Stimulated activated naive B cell treated with anti-CD40 and anti-IgM and Interleukin-4, amounts not matched to agents 10 μg/mL and 1 μg/mL and 100 μg/mL, for 72 hours (primary cell): ENCODE measurements at regions not wholly inside any gene's neighbourhood (a gene's known extent, or its start where the extent isn't known, plus 50 kb on each side); places are given as distances from the start of the nearest gene placed in this dataset.
"Not testable (repeated sequence)": the region's sequence is repeated elsewhere in the genome, so short reads cannot be mapped to it uniquely, and the experiment has no call there.

Experiments used
- ATAC-seq, 2 donors: fragments of 150-1000 bp; cut with Tn5 transposase; replicated peaks; 2 replicates each; pipeline ENCODE4 v1.10.0; 2021; ENCODE audit warnings: moderate library complexity in 1 of 2
- DNase-seq: peaks from one replicate; pipeline ENCODE4 v3.0.0; 2021
- H3K27ac Mint-ChIP-seq: one replicate; pipeline ENCODE4 v1.8.0; 2022; ENCODE audit warnings: mild to moderate bottlenecking, mixed read lengths
- H3K27me3 Mint-ChIP-seq, 2 donors: one replicate each; pipeline ENCODE4 v1.8.0; 2022; ENCODE audit warnings: mixed read lengths in 2 of 2
- H3K36me3 Mint-ChIP-seq, 2 donors: one replicate each; pipeline ENCODE4 v1.8.0; 2022; ENCODE audit warnings: mixed read lengths in 2 of 2, mild to moderate bottlenecking in 1 of 2
- H3K4me1 Mint-ChIP-seq, 2 donors: one replicate each; pipeline ENCODE4 v1.8.0; 2022; ENCODE audit warnings: mixed read lengths in 2 of 2, mild to moderate bottlenecking in 1 of 2
- H3K4me3 Mint-ChIP-seq, 2 donors: one replicate each; pipeline ENCODE4 v1.8.0; 2022; ENCODE audit warnings: mild to moderate bottlenecking in 2 of 2, mixed read lengths in 2 of 2, moderate library complexity in 1 of 2
- H3K9me3 Mint-ChIP-seq, 2 donors: one replicate each; pipeline ENCODE4 v1.8.0; 2022; ENCODE audit warnings: mixed read lengths in 2 of 2, mild to moderate bottlenecking in 1 of 2

DNA sequence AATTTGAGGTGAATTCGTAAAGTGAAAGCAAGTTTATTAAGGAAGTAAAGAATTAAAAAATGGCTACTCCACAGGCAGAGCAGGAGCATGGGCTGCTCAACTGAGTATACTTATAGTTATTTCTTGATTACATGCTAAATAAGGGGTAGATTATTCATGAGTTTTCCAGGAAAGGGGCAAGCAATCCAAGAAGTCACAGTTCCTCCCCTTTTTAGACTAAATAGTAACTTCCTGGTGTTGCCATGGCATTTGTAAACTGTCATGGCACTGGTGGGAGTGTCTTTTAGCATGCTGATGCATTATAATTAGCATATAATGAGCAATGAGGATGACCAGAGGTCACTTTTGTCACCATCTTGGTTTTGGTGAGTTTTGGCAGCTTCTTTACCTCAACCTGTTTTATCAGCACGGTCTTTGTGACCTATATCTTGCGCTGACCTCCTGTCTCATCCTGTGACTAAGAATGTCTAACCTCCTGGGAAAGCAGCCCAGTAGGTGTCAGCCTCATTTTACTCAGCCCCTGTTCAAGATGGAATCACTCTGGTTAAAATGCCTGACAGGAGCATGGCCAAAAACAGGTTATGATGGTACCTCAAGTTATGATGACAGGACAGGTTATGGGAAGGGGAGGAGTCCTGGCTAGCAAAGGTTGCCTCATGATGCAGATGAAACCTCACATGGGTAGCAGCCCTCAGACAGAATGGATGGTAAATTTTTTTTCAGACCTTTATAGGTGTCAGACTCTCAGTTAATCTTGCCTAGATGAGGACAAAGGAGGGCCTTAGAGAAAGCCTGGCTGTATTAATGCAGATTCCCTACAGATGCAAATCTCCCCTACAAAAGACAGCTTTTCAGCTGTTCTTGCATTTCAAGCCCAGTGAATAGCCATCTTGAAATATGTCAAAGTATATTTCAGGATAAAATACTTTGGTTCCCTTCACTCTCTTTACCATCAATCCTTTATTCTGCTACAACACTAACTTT is 49.7 kb downstream of the SIPA1L2 start:
- Mint-ChIP-seq H3K4me3 (no peak overlapping the region), H3K27me3 (no peaks in the 10 kb centered on the region), H3K27ac (no peak overlapping the region), H3K36me3 (no peaks in the 10 kb centered on the region), H3K4me1 (no peaks in the 10 kb centered on the region), H3K9me3 (no peaks in the 10 kb centered on the region)
- ATAC-seq (no peak), DNase-seq (no peak)

GRCh38 chr1:232579466-232579865 is 50.5 kb downstream of the SIPA1L2 start:
- ATAC-seq (no peak), DNase-seq (no peak)
- Mint-ChIP-seq H3K9me3 (no peaks in the 10 kb centered on the region), H3K27ac (no peak overlapping the region), H3K27me3 (no peaks in the 10 kb centered on the region), H3K4me1 (no peaks in the 10 kb centered on the region), H3K36me3 (no peaks in the 10 kb centered on the region), H3K4me3 (no peak overlapping the region)

GRCh38 chr1:232578651-232579195 is 51.2 kb downstream of the SIPA1L2 start:
- H3K4me3 Mint-ChIP-seq = no peak overlapping the region
- no peaks in the 10 kb centered on the region for H3K9me3 Mint-ChIP-seq
- H3K4me1 Mint-ChIP-seq = no peaks in the 10 kb centered on the region
- ATAC-seq (no peak), DNase-seq (no peak)
- H3K27ac Mint-ChIP-seq = no peak overlapping the region
- H3K36me3 Mint-ChIP-seq = no peaks in the 10 kb centered on the region
- H3K27me3 Mint-ChIP-seq = no peaks in the 10 kb centered on the region

DNA sequence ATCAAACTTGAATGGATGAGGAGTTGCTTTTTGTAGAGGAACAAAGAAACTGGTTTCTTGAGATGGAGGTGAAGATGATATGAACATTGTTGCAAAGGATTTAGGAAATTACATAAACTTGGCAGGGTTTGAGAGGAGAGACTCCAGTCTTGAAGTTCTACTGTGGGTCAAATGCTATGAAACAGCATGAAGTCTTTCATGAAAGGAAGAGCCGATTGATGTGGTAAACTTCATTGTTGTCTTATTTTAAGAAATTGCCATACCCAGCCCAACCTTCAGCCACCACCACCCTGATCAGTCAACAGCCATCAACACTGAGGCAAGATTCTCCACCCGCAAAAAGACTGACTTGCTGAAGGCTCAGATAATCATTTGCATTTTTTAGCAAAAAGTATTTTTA is 52.2 kb downstream of the SIPA1L2 start:
- Mint-ChIP-seq H3K36me3 (no peaks in the 10 kb centered on the region), H3K4me3 (no peak overlapping the region), H3K27me3 (no peaks in the 10 kb centered on the region), H3K9me3 (no peaks in the 10 kb centered on the region), H3K27ac (no peak overlapping the region), H3K4me1 (no peaks in the 10 kb centered on the region)
- ATAC-seq (no peak), DNase-seq (no peak)

DNA sequence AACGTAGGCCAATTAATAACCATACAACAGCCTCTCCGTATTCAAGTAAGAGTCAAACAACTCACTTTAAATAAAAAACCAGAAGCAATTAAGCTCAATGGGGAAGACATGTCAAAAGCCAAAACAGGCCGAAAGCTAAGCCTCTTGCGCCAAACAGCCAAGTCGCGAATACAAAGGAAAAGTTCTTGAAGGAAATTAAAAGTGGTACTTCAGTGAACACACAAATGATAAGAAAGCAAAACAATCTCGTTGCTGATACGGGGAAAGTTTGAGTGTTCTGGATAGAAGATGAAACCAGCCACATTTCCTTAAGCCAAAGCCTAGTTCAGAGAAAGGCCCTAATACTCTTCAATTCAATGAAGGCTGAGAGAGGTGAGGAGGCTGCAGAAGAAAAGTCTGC is 53.4 kb downstream of the SIPA1L2 start:
- H3K4me1 Mint-ChIP-seq = no peaks in the 10 kb centered on the region
- H3K4me3 Mint-ChIP-seq = no peak overlapping the region
- DNase-seq (no peak), ATAC-seq (no peak)
- H3K9me3 Mint-ChIP-seq = no peaks in the 10 kb centered on the region
- no peaks in the 10 kb centered on the region for H3K36me3 Mint-ChIP-seq
- H3K27ac Mint-ChIP-seq = no peak overlapping the region
- no peaks in the 10 kb centered on the region for H3K27me3 Mint-ChIP-seq

GRCh38 chr1:232575763-232576040 is 54.2 kb downstream of the SIPA1L2 start:
- H3K4me3 Mint-ChIP-seq = no peak overlapping the region
- DNase-seq = no peak
- H3K36me3 Mint-ChIP-seq = no peaks in the 10 kb centered on the region
- H3K4me1 Mint-ChIP-seq = no peaks in the 10 kb centered on the region
- H3K27me3 Mint-ChIP-seq = no peaks in the 10 kb centered on the region
- ATAC-seq = no peak
- no peak overlapping the region for H3K27ac Mint-ChIP-seq
- H3K9me3 Mint-ChIP-seq = no peaks in the 10 kb centered on the region

- H3K36me3 Mint-ChIP-seq = no peaks in the 10 kb centered on the region
- no peaks in the 10 kb centered on the region for H3K4me1 Mint-ChIP-seq
- H3K9me3 Mint-ChIP-seq = no peaks in the 10 kb centered on the region
- H3K4me3 Mint-ChIP-seq = no peak overlapping the region
- ATAC-seq (no peak), DNase-seq (no peak)
- H3K27me3 Mint-ChIP-seq = no peaks in the 10 kb centered on the region
- H3K27ac Mint-ChIP-seq = no peak overlapping the region
These were observed 54.8 kb downstream of the SIPA1L2 start for GRCh38 chr1:232574889-232575762.

GRCh38 chr1:232574077-232574476 is 55.9 kb downstream of the SIPA1L2 start:
- DNase-seq (no peak), ATAC-seq (no peak)
- H3K4me1 Mint-ChIP-seq = no peaks in the 10 kb centered on the region
- H3K27me3 Mint-ChIP-seq = no peaks in the 10 kb centered on the region
- H3K9me3 Mint-ChIP-seq = no peaks in the 10 kb centered on the region
- H3K36me3 Mint-ChIP-seq = no peaks in the 10 kb centered on the region
- no peak overlapping the region for H3K27ac Mint-ChIP-seq
- H3K4me3 Mint-ChIP-seq = no peak overlapping the region

GRCh38 chr1:232571523-232571922 is 58.4 kb downstream of the SIPA1L2 start:
- Mint-ChIP-seq H3K4me3 (no peak overlapping the region), H3K27me3 (no peaks in the 10 kb centered on the region), H3K4me1 (no peaks in the 10 kb centered on the region), H3K9me3 (no peaks in the 10 kb centered on the region), H3K27ac (no peak overlapping the region), H3K36me3 (no peaks in the 10 kb centered on the region)
- peak; percentile 39 to 63 for ATAC-seq
- DNase-seq = no peak

DNA sequence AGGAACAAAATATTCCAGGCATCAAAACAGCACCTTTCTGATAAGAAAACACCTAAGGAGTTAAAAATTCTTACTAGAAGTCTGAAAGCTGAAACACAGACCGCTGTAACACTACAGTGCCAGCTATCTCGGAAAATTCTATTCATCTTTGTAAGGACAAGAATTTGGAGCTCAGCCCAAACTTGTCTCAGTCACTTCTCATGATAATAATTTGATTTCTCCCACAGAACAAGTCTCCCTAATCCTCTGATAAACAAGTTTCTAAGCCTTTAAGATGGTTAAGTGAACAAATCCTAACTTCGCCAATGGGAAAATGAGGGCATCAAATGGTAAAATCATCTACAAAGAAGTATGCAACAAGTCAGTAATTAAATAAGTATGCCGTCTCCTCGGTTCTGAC is 59.9 kb downstream of the SIPA1L2 start:
- no peak overlapping the region for H3K4me3 Mint-ChIP-seq
- no peaks in the 10 kb centered on the region for H3K9me3 Mint-ChIP-seq
- no peak overlapping the region for H3K27ac Mint-ChIP-seq
- ATAC-seq (no peak), DNase-seq (no peak)
- H3K4me1 Mint-ChIP-seq = no peaks in the 10 kb centered on the region
- H3K36me3 Mint-ChIP-seq = no peaks in the 10 kb centered on the region
- no peaks in the 10 kb centered on the region for H3K27me3 Mint-ChIP-seq

GRCh38 chr1:232569554-232569921 is 60.4 kb downstream of the SIPA1L2 start:
- DNase-seq, H3K9me3 Mint-ChIP-seq, H3K27me3 Mint-ChIP-seq, H3K27ac Mint-ChIP-seq, H3K4me3 Mint-ChIP-seq, ATAC-seq, H3K36me3 Mint-ChIP-seq, H3K4me1 Mint-ChIP-seq: not testable (repeated sequence)

- Mint-ChIP-seq H3K9me3 (no peaks in the 10 kb centered on the region), H3K4me3 (no peak overlapping the region), H3K27ac (no peak overlapping the region), H3K4me1 (no peaks in the 10 kb centered on the region), H3K27me3 (no peaks in the 10 kb centered on the region), H3K36me3 (no peaks in the 10 kb centered on the region)
- no peak for ATAC-seq
- no peak for DNase-seq
These were observed 60.9 kb downstream of the SIPA1L2 start for GRCh38 chr1:232568906-232569553.

DNA sequence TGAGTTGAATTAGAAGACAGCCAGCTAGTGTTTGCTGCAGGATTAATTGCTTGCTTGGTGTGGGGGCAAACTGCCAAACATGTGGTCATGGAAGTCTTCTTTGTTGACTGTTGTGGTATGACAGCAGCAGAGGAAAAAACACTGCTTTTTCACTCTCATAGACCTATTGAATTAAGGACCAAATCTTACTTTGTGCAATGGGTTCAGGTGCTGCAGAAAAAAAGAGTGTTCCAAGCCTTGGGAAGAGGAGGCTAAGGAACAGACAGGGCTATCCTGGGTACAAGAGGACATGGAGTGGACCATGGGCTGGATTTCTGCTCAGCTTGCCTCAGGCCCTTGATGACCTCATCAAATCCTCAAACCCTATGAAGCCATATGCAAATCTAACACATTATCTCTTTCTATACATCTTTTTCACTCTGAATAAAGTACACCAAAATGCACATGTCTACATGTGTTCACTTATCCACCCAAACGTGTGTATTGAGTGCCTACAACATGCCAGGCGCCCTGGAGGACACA is 61.5 kb downstream of the SIPA1L2 start:
- no peaks in the 10 kb centered on the region for H3K4me1 Mint-ChIP-seq
- ATAC-seq (no peak), DNase-seq (no peak)
- no peak overlapping the region for H3K4me3 Mint-ChIP-seq
- H3K27ac Mint-ChIP-seq = no peak overlapping the region
- no peaks in the 10 kb centered on the region for H3K36me3 Mint-ChIP-seq
- no peaks in the 10 kb centered on the region for H3K9me3 Mint-ChIP-seq
- H3K27me3 Mint-ChIP-seq = no peaks in the 10 kb centered on the region

- no peaks in the 10 kb centered on the region for H3K9me3 Mint-ChIP-seq
- H3K4me3 Mint-ChIP-seq = no peak overlapping the region
- no peaks in the 10 kb centered on the region for H3K4me1 Mint-ChIP-seq
- H3K27ac Mint-ChIP-seq = no peak overlapping the region
- no peaks in the 10 kb centered on the region for H3K36me3 Mint-ChIP-seq
- no peak for DNase-seq
- ATAC-seq = no peak
- H3K27me3 Mint-ChIP-seq = no peaks in the 10 kb centered on the region
These were observed 63.8 kb downstream of the SIPA1L2 start for GRCh38 chr1:232566093-232566492.
